Common myeloid progenitor, CD34-positive (primary cell): ENCODE measurements at regions not wholly inside any gene's neighbourhood (a gene's known extent, or its start where the extent isn't known, plus 50 kb on each side); places are given as distances from the start of the nearest gene placed in this dataset.

Experiments used
- CTCF ChIA-PET: fragments of 350-600 bp; sonication (Branson Sonifier 250); formaldehyde crosslinking; loops from one replicate; lab custom pipeline; 2021; ENCODE audit warnings: antibody characterized with exemption; lab: Charles Lee
- POLR2A ChIA-PET: fragments of 350-600 bp; sonication (Branson Sonifier 250); formaldehyde crosslinking; loops from one replicate; lab custom pipeline; 2021; ENCODE audit warnings: antibody characterized with exemption; lab: Charles Lee
- DNase-seq, 3 donors: peaks; one replicate each; pipeline versions ENCODE4 v3.0.0 to v3.0.0-alpha.2; 2013
- H3K27ac ChIP-seq, 2 experiments: 1 replicate in 1 of 2; 2 replicates in 1 of 2; pipeline ENCODE4 v1.7.0; 2013; ENCODE audit warnings: inconsistent platforms in 2 of 2, low read length in 2 of 2, mild to moderate bottlenecking in 2 of 2, low read depth in 1 of 2, moderate library complexity in 1 of 2; ENCODE audit not compliant: severe bottlenecking in 2 of 2, insufficient read depth in 1 of 2, poor library complexity in 1 of 2
- H3K27me3 ChIP-seq, 5 experiments: replicated peaks in 2 of 5; 1 replicate in 3 of 5; 2 replicates in 2 of 5; pipeline versions ENCODE4 v1.6.1 to v1.7.0; 2013; ENCODE audit warnings: low read length in 4 of 5, mild to moderate bottlenecking in 2 of 5, moderate library complexity in 2 of 5, inconsistent platforms in 1 of 5; ENCODE audit not compliant: insufficient read depth in 5 of 5, control insufficient read depth in 4 of 5
- H3K36me3 ChIP-seq, 4 experiments: 1 replicate in 2 of 4; 2 replicates in 2 of 4; pipeline versions ENCODE4 v1.6.1 to v1.7.0; 2013; ENCODE audit warnings: low read length in 3 of 4, control low read depth in 1 of 4, mild to moderate bottlenecking in 1 of 4; ENCODE audit not compliant: control insufficient read depth in 4 of 4, insufficient read depth in 4 of 4
- H3K4me1 ChIP-seq, 4 experiments: 1 replicate in 3 of 4; 2 replicates in 1 of 4; pipeline versions ENCODE4 v1.6.1 to v1.7.1; 2013; ENCODE audit warnings: low read length in 3 of 4, mild to moderate bottlenecking in 3 of 4, control low read depth in 1 of 4, inconsistent platforms in 1 of 4, moderate library complexity in 1 of 4; ENCODE audit not compliant: control insufficient read depth in 4 of 4, insufficient read depth in 4 of 4; ENCODE audit errors: control extremely low read depth in 1 of 4
- H3K4me3 ChIP-seq, 7 experiments: 1 replicate in 4 of 7; 2 replicates in 3 of 7; pipeline versions ENCODE4 v1.5.1 to v1.7.0; 2013; ENCODE audit warnings: mild to moderate bottlenecking in 7 of 7, low read length in 6 of 7, moderate library complexity in 6 of 7, inconsistent platforms in 2 of 7, low read depth in 2 of 7, control low read depth in 1 of 7; ENCODE audit not compliant: insufficient read depth in 4 of 7, control insufficient read depth in 1 of 7; ENCODE audit errors: extremely low read depth in 1 of 7
- H3K9me3 ChIP-seq, 5 experiments: 1 replicate in 4 of 5; 2 replicates in 1 of 5; pipeline versions ENCODE4 v1.6.1 to v1.7.1; 2013; ENCODE audit warnings: low read length in 4 of 5, mild to moderate bottlenecking in 2 of 5, inconsistent platforms in 1 of 5, low read depth in 1 of 5, moderate library complexity in 1 of 5; ENCODE audit not compliant: control insufficient read depth in 4 of 5, insufficient read depth in 2 of 5; ENCODE audit errors: control extremely low read depth in 1 of 5
- WGBS: methylation state at CpG from one replicate; pipeline ENCODE4 v1.1.5; 2013; ENCODE audit not compliant: insufficient coverage; 5-methylcytosine and 5-hydroxymethylcytosine counted together

GRCh38 chr2:71787476-71788185 lies 334.3 kb downstream of the DYSF start:
- Histone ChIP-seq H3K27me3 (peaks cover 0 to 23% (median 0%) of the 10 kb centered on the region in 5 experiments), H3K9me3 (no peaks in the 10 kb centered on the region), H3K4me1 (no peaks in the 10 kb centered on the region), H3K4me3 (no peak overlapping the region), H3K27ac (no peak overlapping the region), H3K36me3 (no peaks in the 10 kb centered on the region)
- ChIA-PET POLR2A (no interaction called here), CTCF (interaction anchor here (0.7 to 1.2 kb wide), 3 partner anchors 9 to 12 kb away, joined by 3 to 4 read pairs (median 3); no protein-coding TSS in a partner anchor)
- DNase-seq = no peak
- WGBS = 92% methylated on average over 2 of the region's 3 CpGs

- CTCF ChIA-PET = no interaction called here
- H3K4me3 ChIP-seq = no peak overlapping the region
- POLR2A ChIA-PET = no interaction called here
- DNase-seq = no peak
- peaks cover 0 to 25% (median 0%) of the 10 kb centered on the region in 5 experiments for H3K27me3 ChIP-seq
- no peaks in the 10 kb centered on the region for H3K4me1 ChIP-seq
- WGBS = no CpG with 5 or more reads among the region's 4 CpGs
- H3K9me3 ChIP-seq = no peaks in the 10 kb centered on the region
- no peaks in the 10 kb centered on the region for H3K36me3 ChIP-seq
- H3K27ac ChIP-seq = no peak overlapping the region
Observed at GRCh38 chr2:71787108-71787415, 333.7 kb downstream of the DYSF start.

DNA sequence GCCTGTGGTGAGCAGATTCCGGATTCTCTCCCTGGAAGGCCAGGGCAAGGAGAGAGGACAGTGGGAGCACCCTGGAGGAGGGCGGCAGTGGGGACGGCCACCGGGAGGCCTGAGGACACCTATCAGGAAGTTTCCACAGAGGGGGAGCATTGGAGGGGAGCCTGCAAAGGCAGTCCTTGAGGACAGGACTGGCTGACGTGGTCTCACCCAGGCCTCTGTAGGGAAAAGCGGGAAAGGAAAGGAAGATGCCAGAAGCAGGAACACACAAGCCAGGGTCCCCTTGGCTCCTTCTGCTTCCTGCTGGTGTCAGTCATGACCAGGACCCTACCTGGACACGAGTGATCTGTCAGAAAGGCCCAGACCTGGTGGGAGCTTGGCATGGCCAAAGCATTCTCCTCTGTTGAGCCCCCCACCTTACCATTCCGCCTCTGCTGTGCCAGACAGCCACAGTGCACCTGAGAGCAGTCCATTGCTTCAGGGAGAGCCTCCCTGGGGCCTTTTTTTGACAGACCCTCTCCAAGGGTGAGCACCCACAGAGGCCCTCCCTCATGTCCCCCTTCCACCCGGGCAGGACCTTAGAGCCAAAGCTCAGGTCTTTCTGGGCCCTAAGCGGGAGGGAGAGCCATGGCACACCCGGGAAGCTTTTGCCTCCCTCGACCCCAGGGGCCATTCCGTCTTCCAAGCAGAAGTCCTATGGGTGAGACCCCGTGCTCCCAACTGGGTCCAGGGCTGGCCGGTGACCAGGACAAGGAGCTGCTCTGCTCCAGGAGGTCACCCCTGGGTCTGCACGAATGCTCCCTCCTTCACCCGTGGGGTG lies 333.1 kb downstream of the DYSF start:
- H3K36me3 ChIP-seq = no peaks in the 10 kb centered on the region
- no peak overlapping the region for H3K4me3 ChIP-seq
- no peaks in the 10 kb centered on the region for H3K4me1 ChIP-seq
- H3K27ac ChIP-seq = no peak overlapping the region
- ChIA-PET CTCF (no interaction called here), POLR2A (no interaction called here)
- peaks cover 0 to 26% (median 0%) of the 10 kb centered on the region in 5 experiments for H3K27me3 ChIP-seq
- no peak for DNase-seq
- WGBS = 85% methylated on average over 12 of the region's 17 CpGs
- no peaks in the 10 kb centered on the region for H3K9me3 ChIP-seq

DNA sequence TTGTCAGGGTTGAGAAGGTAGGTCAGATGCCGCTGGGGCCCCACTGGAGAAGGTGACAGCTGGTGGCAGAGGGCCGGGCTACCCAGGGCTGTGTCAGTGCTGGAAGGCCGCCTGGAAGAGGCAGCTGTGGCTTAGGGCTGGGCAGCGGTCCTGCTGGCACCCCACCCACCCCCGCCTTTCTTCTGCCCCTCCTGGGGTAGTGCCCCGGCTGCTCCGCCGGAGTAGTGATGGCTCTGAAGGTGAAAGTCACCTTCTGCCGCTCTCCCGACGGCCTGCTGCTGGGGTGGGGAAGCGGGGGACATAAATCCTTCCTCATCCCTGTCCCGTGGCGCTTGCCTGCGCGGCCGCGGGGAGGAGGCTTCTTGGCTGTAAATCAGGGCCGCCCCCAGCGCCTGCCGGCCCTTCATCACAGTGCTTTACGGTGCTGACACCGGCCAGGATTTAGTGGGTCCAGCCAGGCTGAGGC lies 332.2 kb downstream of the DYSF start:
- Histone ChIP-seq H3K36me3 (no peaks in the 10 kb centered on the region), H3K4me3 (no peak overlapping the region), H3K4me1 (no peaks in the 10 kb centered on the region), H3K27ac (no peak overlapping the region), H3K9me3 (no peaks in the 10 kb centered on the region), H3K27me3 (peaks cover 0 to 26% (median 3%) of the 10 kb centered on the region in 5 experiments)
- 66% methylated on average over 21 of the region's 23 CpGs for WGBS
- CTCF ChIA-PET = no interaction called here
- DNase-seq = no peak
- POLR2A ChIA-PET = no interaction called here

GRCh38 chr2:71784734-71785511 lies 331.6 kb downstream of the DYSF start:
- no peak overlapping the region for H3K4me3 ChIP-seq
- ChIA-PET POLR2A (no interaction called here), CTCF (no interaction called here)
- H3K9me3 ChIP-seq = no peaks in the 10 kb centered on the region
- H3K27me3 ChIP-seq = peaks cover 0 to 28% (median 3%) of the 10 kb centered on the region in 5 experiments
- no peak overlapping the region for H3K27ac ChIP-seq
- no peaks in the 10 kb centered on the region for H3K36me3 ChIP-seq
- WGBS = 85% methylated on average over 4 of the region's 8 CpGs
- no peak for DNase-seq
- H3K4me1 ChIP-seq = no peaks in the 10 kb centered on the region

- no peaks in the 10 kb centered on the region for H3K36me3 ChIP-seq
- H3K27me3 ChIP-seq = peaks cover 0 to 28% (median 3%) of the 10 kb centered on the region in 5 experiments
- POLR2A ChIA-PET = no interaction called here
- H3K9me3 ChIP-seq = no peaks in the 10 kb centered on the region
- H3K4me1 ChIP-seq = no peaks in the 10 kb centered on the region
- H3K4me3 ChIP-seq = no peak overlapping the region
- CTCF ChIA-PET = interaction anchor here (2.7 kb wide), 1 partner anchor 14 kb away, joined by 10 read pairs; no protein-coding TSS in a partner anchor
- DNase-seq = no peak
- H3K27ac ChIP-seq = no peak overlapping the region
- 87% methylated on average over 4 of the region's 4 CpGs for WGBS
Observed at GRCh38 chr2:71783815-71784214, 330.5 kb downstream of the DYSF start.
